Activated T-helper 1 cell treated with anti-CD3 and anti-CD28 coated beads, Interleukin-2, amount 50 U/mL, for 16 hours (primary cell): ENCODE measurements at regions not wholly inside any gene's neighbourhood (a gene's known extent, or its start where the extent isn't known, plus 50 kb on each side); places are given as distances from the start of the nearest gene placed in this dataset.
"Not testable (repeated sequence)": the region's sequence is repeated elsewhere in the genome, so short reads cannot be mapped to it uniquely, and the experiment has no call there.

Source experiments
- DNase-seq, 2 donors: peaks; one replicate each; pipeline ENCODE4 v3.0.0-alpha.2; 2020; ENCODE audit warnings: low read depth in 1 of 2, low spot score in 1 of 2

DNA sequence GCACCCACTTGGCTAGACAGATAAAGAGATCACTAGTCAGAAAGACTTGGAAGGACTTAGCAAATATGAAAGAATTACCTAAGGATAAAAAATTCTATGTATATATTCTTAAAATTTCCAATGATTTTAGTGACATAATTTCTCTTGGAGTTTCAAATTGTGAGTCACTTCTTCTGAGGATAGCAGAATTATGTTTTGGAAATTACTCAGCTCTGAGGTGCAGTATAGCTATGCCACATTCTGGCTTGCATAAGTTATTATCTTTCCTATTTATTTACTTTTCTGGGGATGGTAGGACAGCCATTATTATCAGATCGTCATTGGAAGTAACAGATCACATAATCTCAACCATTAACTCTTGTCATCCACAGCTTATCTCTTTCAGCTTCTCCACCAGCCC, 853.5 kb downstream of the TRIML1 start:
- no peak for DNase-seq

DNA sequence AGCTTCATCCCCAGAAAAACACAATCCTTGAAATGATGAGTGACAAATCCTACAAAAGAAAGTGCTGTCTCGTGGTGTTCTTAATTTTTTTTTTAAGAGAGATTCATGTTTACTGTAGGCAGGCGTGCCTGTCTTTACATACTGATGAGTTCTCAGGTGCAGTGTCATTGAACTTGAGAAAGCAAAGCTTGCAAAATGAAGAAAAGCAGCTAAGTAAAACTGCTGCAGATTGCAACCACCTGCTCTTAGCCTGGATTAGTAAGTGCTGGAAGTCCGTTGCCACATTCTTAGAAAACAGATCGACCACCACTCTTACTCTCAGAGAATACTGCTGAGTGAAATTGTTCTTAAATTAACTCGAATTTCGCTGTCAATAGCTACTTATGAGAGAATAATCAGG, 854.6 kb downstream of the TRIML1 start:
- DNase-seq: no peak

DNA sequence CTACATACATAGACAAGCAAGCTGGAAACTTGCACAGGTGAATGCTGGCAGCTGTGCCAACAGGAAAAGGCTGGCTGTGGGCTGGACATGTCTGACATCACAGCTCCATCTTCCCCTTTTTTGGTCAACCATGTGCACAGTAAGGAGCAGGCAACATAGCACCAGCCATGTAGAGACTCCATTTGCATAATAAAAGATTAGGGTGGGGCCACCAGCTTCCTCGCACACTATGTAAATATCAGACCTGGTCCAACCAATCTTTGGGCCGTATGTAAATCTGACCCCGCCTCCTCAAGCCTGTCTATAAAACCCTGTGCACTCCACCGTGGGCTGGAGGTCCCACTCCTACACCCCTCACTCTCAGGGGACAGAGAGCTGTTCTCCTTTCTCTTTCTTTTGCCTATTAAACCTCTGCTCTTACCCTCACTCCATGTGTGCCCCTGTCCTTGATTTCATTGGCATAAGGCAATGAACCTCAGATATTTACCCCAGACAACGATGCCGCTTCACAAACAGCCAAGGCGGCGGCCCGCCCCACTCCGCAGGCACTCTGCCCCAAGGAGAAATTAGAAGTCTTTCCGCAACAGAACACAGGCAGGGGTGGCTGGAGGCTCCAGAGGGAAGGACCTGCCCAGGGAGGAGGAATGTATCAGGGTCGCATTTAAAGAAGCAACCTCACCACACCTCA, 862.2 kb downstream of the TRIML1 start:
- DNase-seq: no peak

DNA sequence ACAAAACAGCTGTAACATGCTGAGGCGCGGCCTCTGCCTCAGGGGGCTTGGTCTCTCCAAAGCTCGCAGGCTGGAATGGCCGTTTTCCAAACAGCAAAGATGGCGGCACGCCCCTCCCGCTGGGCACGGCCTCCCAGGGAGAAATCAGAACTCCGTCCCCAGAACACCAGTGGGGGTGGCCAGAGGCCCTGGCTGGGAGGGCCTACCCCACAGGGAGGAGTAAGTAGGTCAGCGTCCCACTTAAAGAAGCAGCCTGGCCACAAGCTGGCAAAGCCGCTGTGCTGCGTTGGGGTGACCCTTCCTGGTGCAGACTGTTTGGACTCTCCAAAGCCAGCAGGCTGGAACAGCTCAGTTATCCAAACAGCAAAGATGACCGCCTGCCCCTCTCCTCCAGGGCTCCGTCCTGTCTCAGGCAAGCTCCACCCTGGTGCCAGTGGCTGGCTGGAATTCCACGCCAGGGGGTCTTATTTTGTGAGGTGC, 862.8 kb downstream of the TRIML1 start:
- DNase-seq: no peak

DNA sequence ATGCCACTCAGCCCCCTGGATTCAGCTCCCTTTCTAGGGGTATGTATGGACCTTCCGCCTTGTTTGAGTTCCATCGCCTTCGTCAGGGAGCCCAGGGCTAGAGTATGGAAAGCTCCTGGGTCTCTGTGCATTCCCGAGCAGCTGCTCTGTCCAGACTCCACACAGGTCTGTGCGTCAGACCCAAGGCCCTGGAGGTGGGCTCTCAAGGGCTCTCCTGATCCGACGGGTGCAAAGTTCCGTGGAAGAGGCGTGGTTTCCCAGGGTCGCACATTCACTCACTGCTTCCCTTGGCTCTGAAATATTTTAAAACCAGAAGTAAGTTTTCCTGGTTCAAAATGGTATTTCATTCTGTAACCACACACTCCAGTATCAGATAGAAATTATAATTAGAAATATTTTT, 863.2 kb downstream of the TRIML1 start:
- no peak for DNase-seq

DNA sequence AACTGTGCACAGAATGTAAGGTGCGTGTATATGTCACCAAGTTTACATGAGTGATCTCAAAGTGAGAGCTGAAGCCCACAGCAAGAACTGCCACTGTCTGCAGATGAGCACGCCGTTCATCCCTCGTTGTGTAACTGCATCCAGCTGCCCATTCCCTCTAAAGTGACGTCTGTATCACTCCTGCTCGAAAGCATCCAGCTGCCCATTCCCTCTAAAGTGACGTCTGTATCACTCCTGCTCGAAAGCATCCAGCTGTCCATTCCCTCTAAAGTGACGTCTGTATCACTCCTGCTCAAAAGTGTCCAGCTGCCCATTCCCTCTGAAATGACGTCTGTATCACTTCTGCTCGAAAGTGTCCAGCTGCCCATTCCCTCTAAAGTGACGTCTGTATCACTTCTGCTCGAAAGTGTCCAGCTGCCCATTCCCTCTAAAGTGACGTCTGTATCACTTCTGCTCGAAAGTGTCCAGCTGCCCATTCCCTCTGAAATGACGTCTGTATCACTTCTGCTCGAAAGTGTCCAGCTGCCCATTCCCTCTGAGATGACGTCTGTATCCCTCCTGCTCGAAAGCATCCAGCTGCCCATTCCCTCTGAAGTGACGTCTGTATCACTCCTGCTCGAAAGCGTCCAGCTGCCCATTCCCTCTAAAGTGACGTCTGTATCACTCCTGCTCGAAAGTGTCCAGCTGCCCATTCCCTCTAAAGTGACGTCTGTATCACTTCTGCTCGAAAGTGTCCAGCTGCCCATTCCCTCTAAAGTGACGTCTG, 871.4 kb downstream of the TRIML1 start:
- DNase-seq: not testable (repeated sequence)

DNA sequence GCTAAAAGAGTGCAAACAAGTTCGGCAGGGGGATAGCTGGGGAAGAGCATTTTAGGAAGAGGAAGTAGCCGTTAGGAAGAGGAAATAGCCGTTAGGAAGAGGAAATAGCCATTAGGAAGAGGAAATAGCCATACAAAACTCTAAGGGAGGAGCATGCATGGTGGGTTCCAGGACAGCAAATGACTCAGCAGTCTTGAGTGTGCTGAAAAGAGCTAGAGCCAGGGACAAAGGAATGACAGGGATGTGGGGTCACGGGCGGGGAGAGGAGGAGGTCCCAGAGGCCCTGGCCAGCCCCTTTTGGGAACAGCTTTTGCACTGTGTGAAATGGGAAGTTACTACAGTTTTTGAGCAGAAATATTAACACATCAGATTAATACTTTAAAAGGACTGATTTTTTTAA, 882.6 kb downstream of the TRIML1 start:
- no peak for DNase-seq

DNA sequence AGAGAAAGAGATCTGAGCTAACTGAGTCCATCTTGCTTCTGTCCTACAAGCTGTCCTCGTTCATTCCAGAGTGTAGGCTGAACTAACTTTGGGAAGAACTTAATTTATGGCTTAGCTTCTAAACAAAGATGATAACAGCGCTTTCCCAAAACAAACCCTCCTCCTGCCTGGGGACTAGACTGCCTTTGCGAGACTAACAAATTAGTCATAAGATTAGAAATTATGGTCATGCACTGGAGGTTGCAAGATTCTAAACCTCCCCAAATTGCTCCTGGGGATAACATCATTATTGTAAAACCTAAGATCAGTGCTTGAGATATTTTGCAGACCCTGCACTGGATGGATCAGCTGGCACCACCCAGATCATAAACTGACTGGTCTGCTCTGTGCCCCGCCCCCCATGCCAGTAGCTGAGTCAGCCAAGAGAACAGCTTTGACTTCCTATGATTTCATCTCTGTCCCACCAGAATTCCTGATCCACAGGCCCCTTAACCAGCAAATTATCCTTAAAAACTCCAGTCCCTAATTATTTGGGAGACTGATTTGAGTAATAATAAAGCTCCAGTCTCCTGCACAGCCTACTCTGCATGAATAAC, 883.3 kb downstream of the TRIML1 start:
- no peak for DNase-seq

DNA sequence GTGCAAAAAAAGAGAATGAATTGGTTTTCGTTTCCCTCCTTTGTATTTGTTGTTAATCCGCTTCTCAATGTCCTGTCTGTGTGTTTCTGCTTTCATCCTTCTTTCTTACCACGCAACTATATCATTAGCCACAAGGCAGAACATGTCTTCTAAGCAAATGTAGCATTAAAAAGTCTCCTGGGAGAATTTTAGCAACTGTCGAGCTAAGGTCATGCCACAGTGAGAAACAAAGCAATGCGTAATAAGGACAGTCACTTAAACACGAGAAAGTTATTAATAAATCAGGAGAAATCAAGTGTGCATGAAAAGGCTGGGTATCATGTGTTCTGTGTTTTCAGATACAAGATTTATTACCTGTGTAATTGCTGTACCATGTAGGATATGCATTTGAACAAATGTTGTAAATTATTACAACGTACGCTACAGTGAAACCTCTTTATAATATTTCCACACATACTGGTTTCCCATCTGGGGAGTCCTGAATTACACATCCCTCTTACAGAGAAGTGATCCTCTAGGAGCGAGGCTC, 890.8 kb downstream of the TRIML1 start:
- no peak for DNase-seq

DNA sequence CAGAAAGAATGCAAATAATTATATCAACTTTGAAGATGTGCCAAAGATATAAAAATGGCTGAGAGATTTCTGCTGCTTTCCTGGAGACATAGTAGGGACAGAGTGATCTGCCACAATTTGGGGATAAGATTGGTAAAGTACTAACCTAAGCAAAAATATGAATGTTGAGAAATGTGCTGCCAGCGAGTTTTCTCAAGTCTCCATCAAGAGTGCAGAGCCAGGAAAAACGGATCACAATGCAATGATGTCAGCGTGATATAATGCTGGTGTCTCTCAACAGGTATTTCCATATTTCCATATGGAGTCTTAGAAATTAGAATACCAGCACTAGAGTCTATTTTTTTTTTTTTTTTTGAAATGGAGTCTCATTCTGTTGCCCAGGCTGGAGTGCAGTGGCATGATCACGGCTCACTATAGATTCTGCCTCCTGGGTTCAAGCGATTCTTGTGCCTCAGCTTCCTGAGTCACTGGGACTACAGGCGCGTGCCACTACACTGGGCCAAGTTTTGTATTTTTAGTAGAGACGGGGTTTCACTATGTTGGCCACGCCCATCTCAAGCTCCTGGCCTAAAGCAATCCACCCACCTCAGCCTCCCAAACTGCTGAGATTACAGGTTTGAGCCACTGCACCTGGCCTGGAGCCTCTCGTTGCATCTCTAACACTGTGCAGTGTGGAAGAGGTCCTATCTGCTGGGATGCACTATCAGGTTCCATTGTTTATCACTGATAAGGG, 893.5 kb downstream of the TRIML1 start:
- no peak for DNase-seq

DNA sequence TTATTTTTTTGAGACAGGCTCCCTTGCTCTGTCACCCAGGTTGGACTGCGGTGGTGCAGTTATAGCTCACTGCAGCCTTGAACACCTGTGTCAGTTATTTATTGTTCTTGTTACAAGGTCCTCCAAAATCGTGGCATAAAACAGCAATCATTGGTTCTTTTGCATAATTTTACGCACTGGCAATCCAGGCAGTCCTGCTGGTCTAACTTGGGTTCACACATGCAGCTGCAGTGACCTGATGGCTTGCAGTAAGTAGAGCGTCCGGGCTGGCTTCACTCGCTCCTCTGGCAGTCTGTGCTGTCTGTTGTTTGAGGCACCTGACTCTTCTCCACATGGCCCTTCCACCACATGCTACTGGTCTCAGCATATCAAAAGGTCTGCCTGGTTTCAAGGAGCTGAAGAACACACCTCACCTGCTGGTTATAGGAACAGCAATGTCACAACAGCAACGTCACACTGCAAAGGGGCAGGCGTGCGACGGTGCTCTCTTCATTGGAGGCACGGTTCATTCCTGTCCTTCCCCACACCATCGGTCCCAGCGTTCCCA, 894.6 kb downstream of the TRIML1 start:
- no peak for DNase-seq

DNA sequence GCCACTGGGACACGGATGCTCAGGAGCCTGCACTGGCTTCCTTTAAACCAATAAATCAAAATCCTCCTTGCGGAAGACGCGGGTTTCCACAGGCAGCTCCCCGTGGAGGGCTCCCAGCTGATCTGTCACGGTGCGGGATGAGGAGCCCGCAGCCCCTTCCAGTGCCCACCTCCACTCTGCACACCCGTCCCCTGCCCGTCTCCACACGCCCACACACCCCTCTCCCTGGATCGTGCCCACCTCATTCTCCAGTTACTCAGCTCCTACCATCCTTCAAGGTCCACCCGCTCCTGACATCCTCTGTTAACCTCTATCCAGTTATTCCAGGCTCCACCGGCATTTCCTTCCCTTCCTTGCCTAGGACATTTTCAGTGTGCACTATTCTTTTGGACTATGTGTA, 895.9 kb downstream of the TRIML1 start:
- no peak for DNase-seq

DNA sequence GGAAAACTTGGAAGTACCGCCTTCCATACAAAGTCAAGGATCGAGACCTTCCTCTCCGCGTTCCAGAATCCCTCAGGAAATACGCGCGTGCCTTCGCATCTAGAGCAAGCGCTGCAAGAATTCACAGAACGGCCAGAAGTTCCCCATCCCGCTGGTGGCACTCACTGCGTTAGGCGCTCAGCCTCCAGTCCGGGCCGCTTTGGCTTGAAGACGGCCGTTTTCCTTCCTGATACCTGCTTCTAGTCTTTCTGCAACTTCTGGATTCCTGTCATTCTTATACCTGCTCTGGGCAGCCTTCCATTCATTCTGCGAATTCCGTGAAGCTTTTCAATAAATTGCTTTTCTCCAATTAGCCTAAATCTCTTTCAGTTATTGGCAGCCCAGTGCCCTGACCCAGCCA, 896.4 kb downstream of the TRIML1 start:
- no peak for DNase-seq

DNA sequence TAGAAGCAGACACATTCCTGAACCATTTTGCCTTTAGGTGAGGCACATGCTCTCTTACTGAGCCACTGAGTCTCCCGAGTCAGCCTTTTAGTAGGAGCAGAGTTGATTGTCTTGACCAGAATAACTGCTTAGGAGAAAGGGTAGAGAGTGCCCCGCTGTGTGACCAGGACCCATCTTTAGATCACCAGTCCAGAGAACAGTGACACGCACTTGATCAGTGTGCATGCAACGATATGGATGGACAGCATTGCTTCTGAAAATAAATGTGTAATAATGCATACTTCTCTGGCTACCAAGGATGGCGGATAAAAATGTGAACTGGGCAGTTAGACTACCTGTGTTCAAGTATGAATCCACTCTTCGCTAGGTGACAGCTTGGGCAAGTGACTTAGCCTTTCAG, 897.7 kb downstream of the TRIML1 start:
- DNase-seq: no peak

DNA sequence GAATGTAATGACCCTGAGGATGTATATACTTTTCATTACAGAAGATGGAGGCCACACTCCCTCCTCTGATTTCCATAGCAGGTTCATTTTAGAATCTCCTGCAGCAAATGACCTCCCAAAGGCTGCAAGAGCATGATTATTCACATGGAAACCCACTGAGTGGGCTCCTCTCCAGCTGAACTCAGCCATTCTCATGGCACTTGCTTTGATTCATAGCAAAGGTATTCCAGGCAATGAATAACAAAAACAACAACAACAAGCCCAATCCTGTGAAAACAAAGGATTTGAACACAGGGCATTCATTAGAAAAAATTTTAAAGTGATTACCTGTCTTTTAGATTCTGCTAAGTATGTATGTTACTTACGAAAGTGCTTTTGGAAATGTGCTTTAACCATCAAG, 894.0 kb upstream of the FRG1 start:
- no peak for DNase-seq

DNA sequence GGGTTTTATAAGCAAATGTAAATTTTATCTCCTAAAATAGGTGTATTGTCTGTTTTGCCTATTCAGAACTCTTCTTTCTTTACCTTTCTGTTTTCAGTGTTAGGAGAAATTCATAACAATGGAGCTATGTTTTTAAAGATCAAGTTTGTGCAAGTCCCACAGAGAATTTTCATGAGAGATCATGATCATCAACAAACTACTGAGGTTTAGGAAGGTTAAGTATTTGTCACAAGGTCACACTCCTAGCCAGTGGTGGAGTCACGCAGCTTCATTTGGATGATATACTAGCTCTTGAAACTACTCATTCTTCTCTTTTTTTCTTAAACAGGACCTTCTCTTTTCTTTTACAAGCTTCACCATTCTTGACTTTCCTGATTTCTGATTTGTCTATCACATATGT, 892.6 kb upstream of the FRG1 start:
- no peak for DNase-seq

DNA sequence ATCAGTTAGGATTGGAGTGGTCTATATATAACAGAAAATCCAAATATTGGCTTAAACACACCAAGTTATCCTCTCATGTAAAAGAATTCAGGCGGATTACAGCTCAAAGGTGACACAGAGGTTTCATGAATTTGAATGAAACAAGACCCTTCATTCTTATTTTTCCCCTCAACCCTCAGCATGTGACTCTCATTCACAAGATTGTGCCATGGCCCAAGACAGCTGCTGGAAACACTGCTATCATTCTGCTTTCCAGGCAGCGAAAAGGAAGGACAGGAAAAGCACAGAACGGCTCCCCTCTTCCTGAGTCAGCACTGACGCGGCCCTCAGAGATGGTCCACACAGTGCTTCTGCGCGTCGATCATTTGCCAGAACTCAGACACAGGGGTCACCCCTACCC, 891.0 kb upstream of the FRG1 start:
- no peak for DNase-seq

DNA sequence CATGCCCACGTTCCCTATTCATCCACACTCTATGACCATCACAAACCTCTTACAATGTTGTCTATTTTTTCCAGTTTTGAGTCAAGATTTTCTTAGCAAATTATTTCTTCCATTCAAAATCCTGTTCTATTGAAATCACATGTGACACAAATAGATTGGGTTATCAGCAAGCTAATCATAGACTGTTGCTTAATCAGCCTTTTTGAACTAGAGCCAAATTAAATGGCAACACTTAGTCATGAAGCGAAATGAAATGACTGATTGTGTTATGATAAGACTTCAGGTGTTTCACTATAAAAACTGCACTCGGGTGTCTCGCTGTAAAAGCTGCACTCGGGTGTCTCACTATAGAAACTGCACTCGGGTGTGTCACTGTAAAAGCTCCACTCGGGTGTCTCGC, 890.0 kb upstream of the FRG1 start:
- DNase-seq: no peak

DNA sequence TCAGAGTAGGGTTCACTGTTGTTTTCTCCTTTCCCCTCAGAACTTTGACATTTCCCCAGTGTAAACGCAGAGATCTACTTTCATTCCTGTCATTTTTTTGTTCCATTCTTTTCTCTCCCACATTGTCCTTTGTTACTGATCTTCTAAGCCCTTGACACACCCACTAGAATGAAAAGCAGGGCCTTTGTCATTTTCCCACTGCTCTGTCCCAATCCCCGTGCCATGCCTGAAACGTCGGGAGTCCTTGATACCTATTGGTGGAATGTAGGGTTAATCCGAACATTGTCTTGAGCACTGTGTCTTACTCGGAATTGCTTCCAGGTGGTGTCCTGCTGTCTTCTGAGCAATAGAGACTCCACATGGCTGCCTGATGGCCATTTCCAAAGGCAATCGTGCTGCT, 887.1 kb upstream of the FRG1 start:
- no peak for DNase-seq

DNA sequence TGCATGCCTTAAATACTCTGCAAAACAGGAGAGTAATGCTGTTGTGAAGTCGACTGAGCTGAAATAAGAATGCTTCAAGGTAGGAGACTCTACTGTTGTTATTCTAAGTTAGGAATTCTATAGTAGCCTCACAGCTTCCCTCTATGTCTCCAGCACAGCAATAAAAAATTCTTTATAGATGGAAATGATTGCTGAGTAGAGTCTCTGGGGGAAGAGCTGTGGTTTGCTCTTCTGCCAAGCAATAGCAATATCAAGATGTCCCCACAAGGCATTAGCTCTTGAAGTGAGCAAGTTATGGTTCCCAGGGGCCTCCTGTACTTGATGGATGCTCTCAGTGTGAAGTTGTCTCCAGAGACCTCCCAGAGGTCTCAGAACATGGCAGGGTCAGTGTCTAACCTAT, 880.6 kb upstream of the FRG1 start:
- DNase-seq: no peak
